SK-N-SH treated with all-trans-retinoic acid at 6 μM for 48 hours (cell line): ENCODE measurements at regions not wholly inside any gene's neighbourhood (a gene's known extent, or its start where the extent isn't known, plus 50 kb on each side); places are given as distances from the start of the nearest gene placed in this dataset.

Experiments used
- BACH2 ChIP-seq: fragments of 250-450 bp; sonication (Bioruptor Pico); IDR thresholded peaks from 2 replicates; pipeline ENCODE4 v1.9.0; 2021; ENCODE audit warnings: mild to moderate bottlenecking, borderline replicate concordance
- GLIS3 ChIP-seq: fragments of 250-450 bp; sonication (Bioruptor Pico); IDR thresholded peaks from 2 replicates; pipeline ENCODE4 v1.5.0; 2020; ENCODE audit warnings: mild to moderate bottlenecking, moderate library complexity
- OSR1 ChIP-seq: fragments of 250-450 bp; sonication (Bioruptor Pico); IDR thresholded peaks from 2 replicates; pipeline ENCODE4 v1.8.0; 2022; ENCODE audit warnings: moderate library complexity, mild to moderate bottlenecking, inconsistent platforms
- PATZ1 ChIP-seq: fragments of 250-450 bp; sonication (Bioruptor Pico); IDR thresholded peaks from 2 replicates; pipeline ENCODE4 v1.8.0; 2020; ENCODE audit warnings: mild to moderate bottlenecking, moderate library complexity, borderline replicate concordance
- RARB ChIP-seq: fragments of 250-450 bp; sonication (Bioruptor Pico); IDR thresholded peaks from 2 replicates; pipeline ENCODE4 v1.8.0; 2021; ENCODE audit warnings: mild to moderate bottlenecking, moderate library complexity
- ZFP3 ChIP-seq: fragments of 250-450 bp; sonication (Bioruptor Pico); IDR thresholded peaks from 2 replicates; pipeline ENCODE4 v1.5.0; 2020; ENCODE audit warnings: mild to moderate bottlenecking, moderate library complexity

- no peak for TF ChIP-seq ZFP3 (CRISPR knock-in tag)
- no peak for TF ChIP-seq GLIS3 (CRISPR knock-in tag)
- TF ChIP-seq BACH2 (CRISPR knock-in tag): no peak
- no peak for TF ChIP-seq OSR1 (CRISPR knock-in tag)
- TF ChIP-seq RARB (CRISPR knock-in tag): no peak
- TF ChIP-seq PATZ1 (CRISPR knock-in tag): no peak
Observed at GRCh38 chr1:11422686-11423085, 56.3 kb upstream of the DISP3 start.
